ENCODE measurements at regions not wholly inside any gene's neighbourhood (a gene's known extent, or its start where the extent isn't known, plus 50 kb on each side); places are given as distances from the start of the nearest gene placed in this dataset.

- TF ChIP-seq EZH2 (IDR thresholded peaks at IDR 0.05; ENCODE audit: low read depth), result no peak
- peaks cover 20% of the 10 kb centered on the region for H3K4me1 ChIP-seq (replicated peaks; ENCODE audit: insufficient read depth)
- H3K27me3 ChIP-seq (ENCODE audit: insufficient read depth, low read depth), result no peaks in the 10 kb centered on the region
- no peaks in the 10 kb centered on the region for H4K20me1 ChIP-seq (ENCODE audit: insufficient read depth)
- H3F3A ChIP-seq (ENCODE audit: insufficient read depth, low read depth), result peaks cover 24% of the 10 kb centered on the region; the same call in 1 of the 2 replicates
- POLR2A ChIA-PET (ENCODE audit: unreplicated experiment), result interaction anchor here (0.6 kb wide), 1 partner anchor 257 kb away, joined by 4 read pairs; no protein-coding TSS in a partner anchor
- DNase-seq, result peak; percentile 69 to 78
- intact Hi-C loops (cut with micrococcal nuclease; ENCODE audit: unreplicated experiment), result no loop called here
- peak overlapping the region; percentile 86 for H3K4me3 ChIP-seq
- H3K9me2 ChIP-seq (ENCODE audit: insufficient read depth), result no peaks in the 10 kb centered on the region
- H3K9me3 ChIP-seq (ENCODE audit: insufficient read depth, low read depth), result peaks cover 3% of the 10 kb centered on the region; the same call in 1 of the 2 replicates
- peak overlapping the region; percentile 91 for H3K4me2 ChIP-seq
- CTCF ChIA-PET, result no interaction called here
- H2AFZ ChIP-seq, result peak overlapping the region; percentile 90
- TSS peak; percentile 62 for BruUV-seq (replicated peaks)
- no peaks in the 10 kb centered on the region for H3K36me3 ChIP-seq (ENCODE audit: low read depth)
- H3K79me2 ChIP-seq (ENCODE audit: low read depth), result 0 out of 2 replicates have a peak, but pooled peaks cover 5% of the 10 kb centered on the region
- H3K27ac ChIP-seq, result peak overlapping the region; percentile 70
Observed at GRCh38 chr17:47066841-47067682, 88.0 kb upstream of the RPRML start.

- ChIA-PET POLR2A (ENCODE audit: unreplicated experiment) (no interaction called here), CTCF (no interaction called here)
- DNase-seq, result no peak
- Histone ChIP-seq H4K20me1 (ENCODE audit: insufficient read depth) (no peaks in the 10 kb centered on the region), H3K36me3 (ENCODE audit: low read depth) (no peaks in the 10 kb centered on the region), H3K27ac (no peak overlapping the region), H3K79me2 (ENCODE audit: low read depth) (0 out of 2 replicates have a peak, but pooled peaks cover 5% of the 10 kb centered on the region), H3K27me3 (ENCODE audit: insufficient read depth, low read depth) (no peaks in the 10 kb centered on the region), H3K4me3 (no peak overlapping the region; the same call in 1 of the 2 replicates), H3K9me2 (ENCODE audit: insufficient read depth) (no peaks in the 10 kb centered on the region), H3F3A (ENCODE audit: insufficient read depth, low read depth) (peaks cover 23% of the 10 kb centered on the region; the same call in 1 of the 2 replicates), H3K9me3 (ENCODE audit: insufficient read depth, low read depth) (peaks cover 3% of the 10 kb centered on the region; the same call in 1 of the 2 replicates), H3K4me1 (replicated peaks; ENCODE audit: insufficient read depth) (peaks cover 17% of the 10 kb centered on the region), H2AFZ (no peak overlapping the region), H3K4me2 (peak overlapping the region; percentile 91)
- intact Hi-C loops (cut with micrococcal nuclease; ENCODE audit: unreplicated experiment), result no loop called here
- BruUV-seq (replicated peaks), result no TSS peak
- TF ChIP-seq EZH2 (IDR thresholded peaks at IDR 0.05; ENCODE audit: low read depth) (no peak), CTCF (conservative IDR thresholded peaks at IDR 0.05) (no peak)
Observed at GRCh38 chr17:47066095-47066494, 87.0 kb upstream of the RPRML start.

- peaks cover 10% of the 10 kb centered on the region; the same call in 1 of the 2 replicates for H3F3A ChIP-seq (ENCODE audit: insufficient read depth, low read depth)
- H3K4me2 ChIP-seq, result no peak overlapping the region
- no peaks in the 10 kb centered on the region for H4K20me1 ChIP-seq (ENCODE audit: insufficient read depth)
- no peak for TF ChIP-seq CTCF (conservative IDR thresholded peaks at IDR 0.05)
- TF ChIP-seq EZH2 (IDR thresholded peaks at IDR 0.05; ENCODE audit: low read depth), result no peak
- no peak overlapping the region for H3K27ac ChIP-seq
- peaks cover 3% of the 10 kb centered on the region; the same call in 1 of the 2 replicates for H3K9me3 ChIP-seq (ENCODE audit: insufficient read depth, low read depth)
- H2AFZ ChIP-seq, result no peak overlapping the region
- H3K36me3 ChIP-seq (ENCODE audit: low read depth), result no peaks in the 10 kb centered on the region
- H3K27me3 ChIP-seq (ENCODE audit: insufficient read depth, low read depth), result no peaks in the 10 kb centered on the region
- H3K4me1 ChIP-seq (replicated peaks; ENCODE audit: insufficient read depth), result peaks cover 4% of the 10 kb centered on the region
- ChIA-PET CTCF (no interaction called here), POLR2A (ENCODE audit: unreplicated experiment) (no interaction called here)
- intact Hi-C loops (cut with micrococcal nuclease; ENCODE audit: unreplicated experiment), result no loop called here
- DNase-seq, result no peak
- no peak overlapping the region for H3K4me3 ChIP-seq
- no TSS peak for BruUV-seq (replicated peaks)
- 0 out of 2 replicates have a peak, but pooled peaks cover 5% of the 10 kb centered on the region for H3K79me2 ChIP-seq (ENCODE audit: low read depth)
- H3K9me2 ChIP-seq (ENCODE audit: insufficient read depth), result no peaks in the 10 kb centered on the region
Observed at GRCh38 chr17:47064684-47065083, 85.6 kb upstream of the RPRML start.
